Cardiac muscle cell (in vitro differentiated cells and primary cell): ENCODE measurements at regions not wholly inside any gene's neighbourhood (a gene's known extent, or its start where the extent isn't known, plus 50 kb on each side); places are given as distances from the start of the nearest gene placed in this dataset.

Source experiments
- DNase-seq, 2 donors: peaks; one replicate each; pipeline versions ENCODE4 v3.0.0 to v3.0.0-alpha.2; 2010 to 2017; ENCODE audit warnings: low read depth in 1 of 2, low spot score in 1 of 2
- H3K27ac ChIP-seq: fragments of 200-600 bp; sonication (generic); 2 replicates; pipeline ENCODE4 v1.5.1; 2016
- H3K27me3 ChIP-seq: fragments of 200-600 bp; sonication (generic); 2 replicates; pipeline ENCODE4 v1.6.0; 2016; ENCODE audit warnings: control low read depth
- H3K36me3 ChIP-seq: fragments of 200-600 bp; sonication (generic); 2 replicates; pipeline ENCODE4 v1.5.1; 2016; ENCODE audit warnings: control low read depth
- H3K4me1 ChIP-seq: fragments of 200-600 bp; sonication (generic); 2 replicates; pipeline ENCODE4 v1.8.1; 2017; ENCODE audit warnings: low read depth, mild to moderate bottlenecking, mixed run types
- H3K4me3 ChIP-seq: fragments of 200-600 bp; sonication (generic); 2 replicates; pipeline ENCODE4 v1.5.1; 2016; ENCODE audit warnings: mild to moderate bottlenecking
- H3K9me3 ChIP-seq: fragments of 200-600 bp; sonication (generic); 2 replicates; pipeline ENCODE4 v1.5.1; 2017; ENCODE audit warnings: low read depth, mild to moderate bottlenecking, control low read depth
- CTCF ChIP-seq: IDR thresholded peaks from 2 replicates; pipeline ENCODE4 v1.5.1; 2012; ENCODE audit warnings: low read depth, mild to moderate bottlenecking, low read length

DNA sequence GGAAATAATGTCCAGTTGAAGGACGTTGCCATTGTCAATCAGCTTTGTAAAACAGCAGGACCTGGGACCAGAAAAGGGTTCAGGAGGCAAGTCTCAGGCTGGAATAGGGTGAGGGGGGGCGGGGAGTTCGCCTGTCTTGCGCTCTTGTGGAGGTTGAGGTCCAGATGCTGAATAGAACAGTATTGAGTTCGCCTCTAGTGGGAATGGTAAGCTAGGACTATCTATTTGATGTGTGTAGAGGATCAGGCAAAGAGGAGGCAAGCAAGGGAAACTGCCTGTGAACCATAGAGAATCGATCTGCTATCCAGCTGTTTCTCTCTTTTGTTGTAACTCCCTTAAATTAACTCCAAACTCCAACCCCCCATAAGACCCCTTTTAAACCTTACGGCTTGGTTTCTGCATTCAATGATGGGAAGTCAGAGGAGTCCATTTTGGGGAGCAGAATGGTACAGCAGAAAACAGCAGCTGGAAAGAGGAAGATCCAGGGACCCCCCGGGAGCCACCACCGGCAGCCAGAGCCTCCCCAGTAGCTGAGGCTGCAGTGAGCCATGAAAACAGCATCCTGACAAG, 133.7 kb downstream of the SLC28A3 start:
- no peaks in the 10 kb centered on the region for H3K9me3 ChIP-seq
- TF ChIP-seq CTCF, result no peak
- no peak overlapping the region for H3K4me3 ChIP-seq
- H3K27ac ChIP-seq, result no peak overlapping the region
- no peaks in the 10 kb centered on the region for H3K36me3 ChIP-seq
- DNase-seq, result no peak
- no peaks in the 10 kb centered on the region for H3K4me1 ChIP-seq
- H3K27me3 ChIP-seq, result peaks cover 6% of the 10 kb centered on the region

DNA sequence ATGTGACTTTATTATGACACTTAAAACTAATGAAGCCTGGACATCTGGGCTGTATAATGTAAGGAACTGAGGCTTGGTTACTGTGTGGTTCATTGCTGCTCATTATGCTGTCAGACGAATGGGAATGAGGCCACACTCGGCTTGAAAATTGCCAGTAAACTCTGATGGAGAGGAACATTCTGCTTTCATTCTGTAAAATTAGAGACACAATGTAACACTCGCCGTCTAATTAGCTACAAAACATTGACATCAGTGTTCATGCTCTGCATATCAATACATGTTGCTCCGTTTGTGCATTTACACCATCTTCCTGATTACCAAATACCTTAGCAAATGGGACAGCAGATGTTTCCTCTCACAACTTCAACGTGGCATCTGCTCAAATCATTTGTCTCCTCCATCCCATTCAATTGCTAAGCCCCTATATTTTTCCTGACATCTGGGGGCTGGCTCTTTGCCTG, 133.0 kb downstream of the SLC28A3 start:
- no peaks in the 10 kb centered on the region for H3K9me3 ChIP-seq
- H3K4me1 ChIP-seq, result peaks cover 4% of the 10 kb centered on the region
- H3K36me3 ChIP-seq, result no peaks in the 10 kb centered on the region
- no peak overlapping the region for H3K27ac ChIP-seq
- H3K27me3 ChIP-seq, result peaks cover 6% of the 10 kb centered on the region
- H3K4me3 ChIP-seq, result no peak overlapping the region
- no peak for TF ChIP-seq CTCF
- peak in 1 of 2 donors; percentile 56 for DNase-seq

- H3K4me1 ChIP-seq, result peaks cover 4% of the 10 kb centered on the region
- no peak for TF ChIP-seq CTCF
- no peak overlapping the region for H3K27ac ChIP-seq
- H3K9me3 ChIP-seq, result no peaks in the 10 kb centered on the region
- no peak overlapping the region for H3K4me3 ChIP-seq
- H3K36me3 ChIP-seq, result no peaks in the 10 kb centered on the region
- H3K27me3 ChIP-seq, result no peaks in the 10 kb centered on the region
- DNase-seq, result peak in 1 of 2 donors; percentile 82
Measured at GRCh38 chr9:84212246-84212645, 128.3 kb downstream of the SLC28A3 start.

- H3K27ac ChIP-seq, result no peak overlapping the region
- H3K4me3 ChIP-seq, result no peak overlapping the region
- H3K27me3 ChIP-seq, result no peaks in the 10 kb centered on the region
- H3K4me1 ChIP-seq, result peaks cover 4% of the 10 kb centered on the region
- H3K36me3 ChIP-seq, result no peaks in the 10 kb centered on the region
- DNase-seq, result no peak
- no peak for TF ChIP-seq CTCF
- H3K9me3 ChIP-seq, result no peaks in the 10 kb centered on the region
Measured at GRCh38 chr9:84212982-84213381, 127.6 kb downstream of the SLC28A3 start.

GRCh38 chr9:84216151-84216550, 124.4 kb downstream of the SLC28A3 start:
- Histone ChIP-seq H3K4me1 (peaks cover 4% of the 10 kb centered on the region), H3K27ac (no peak overlapping the region), H3K9me3 (no peaks in the 10 kb centered on the region), H3K27me3 (no peaks in the 10 kb centered on the region), H3K4me3 (no peak overlapping the region), H3K36me3 (no peaks in the 10 kb centered on the region)
- no peak for TF ChIP-seq CTCF
- DNase-seq, result no peak
